ENCODE measurements at regions not wholly inside any gene's neighbourhood (a gene's known extent, or its start where the extent isn't known, plus 50 kb on each side); places are given as distances from the start of the nearest gene placed in this dataset.

DNA sequence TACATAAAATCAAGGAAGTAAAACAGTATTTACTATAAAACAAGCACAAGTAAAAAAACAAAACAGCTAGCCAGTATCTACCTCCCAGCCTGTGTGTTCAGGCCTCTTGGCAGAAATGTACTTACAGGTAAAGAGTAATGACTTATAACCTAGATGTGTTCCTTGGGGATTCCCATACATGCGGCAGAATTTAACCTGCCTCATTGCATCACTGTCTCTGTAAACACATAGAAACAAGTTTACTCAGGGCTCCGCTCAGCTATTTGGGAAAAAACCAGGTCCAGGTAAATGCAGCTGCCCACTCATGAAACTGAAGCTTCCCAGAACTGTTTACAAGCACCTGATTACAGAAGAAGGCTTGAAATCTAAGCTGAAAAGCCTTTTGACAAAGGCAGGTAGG is 50.7 kb upstream of the SERP2 start:
- TF ChIP-seq FOXP2 (optimal IDR thresholded peaks at IDR 0.05; ENCODE audit: borderline replicate concordance, extremely low read depth, extremely low read length, insufficient read depth) (no peak), POLR2AphosphoS5 (IDR thresholded peaks at IDR 0.05; ENCODE audit: low read depth, low read length) (no peak), TAF1 (IDR thresholded peaks at IDR 0.05; ENCODE audit: borderline replicate concordance, insufficient read depth, low read length) (no peak), SIN3A (IDR thresholded peaks at IDR 0.05; ENCODE audit: borderline replicate concordance, insufficient read depth, low read length) (no peak)
- TF ChIP-seq, protein P1, sequence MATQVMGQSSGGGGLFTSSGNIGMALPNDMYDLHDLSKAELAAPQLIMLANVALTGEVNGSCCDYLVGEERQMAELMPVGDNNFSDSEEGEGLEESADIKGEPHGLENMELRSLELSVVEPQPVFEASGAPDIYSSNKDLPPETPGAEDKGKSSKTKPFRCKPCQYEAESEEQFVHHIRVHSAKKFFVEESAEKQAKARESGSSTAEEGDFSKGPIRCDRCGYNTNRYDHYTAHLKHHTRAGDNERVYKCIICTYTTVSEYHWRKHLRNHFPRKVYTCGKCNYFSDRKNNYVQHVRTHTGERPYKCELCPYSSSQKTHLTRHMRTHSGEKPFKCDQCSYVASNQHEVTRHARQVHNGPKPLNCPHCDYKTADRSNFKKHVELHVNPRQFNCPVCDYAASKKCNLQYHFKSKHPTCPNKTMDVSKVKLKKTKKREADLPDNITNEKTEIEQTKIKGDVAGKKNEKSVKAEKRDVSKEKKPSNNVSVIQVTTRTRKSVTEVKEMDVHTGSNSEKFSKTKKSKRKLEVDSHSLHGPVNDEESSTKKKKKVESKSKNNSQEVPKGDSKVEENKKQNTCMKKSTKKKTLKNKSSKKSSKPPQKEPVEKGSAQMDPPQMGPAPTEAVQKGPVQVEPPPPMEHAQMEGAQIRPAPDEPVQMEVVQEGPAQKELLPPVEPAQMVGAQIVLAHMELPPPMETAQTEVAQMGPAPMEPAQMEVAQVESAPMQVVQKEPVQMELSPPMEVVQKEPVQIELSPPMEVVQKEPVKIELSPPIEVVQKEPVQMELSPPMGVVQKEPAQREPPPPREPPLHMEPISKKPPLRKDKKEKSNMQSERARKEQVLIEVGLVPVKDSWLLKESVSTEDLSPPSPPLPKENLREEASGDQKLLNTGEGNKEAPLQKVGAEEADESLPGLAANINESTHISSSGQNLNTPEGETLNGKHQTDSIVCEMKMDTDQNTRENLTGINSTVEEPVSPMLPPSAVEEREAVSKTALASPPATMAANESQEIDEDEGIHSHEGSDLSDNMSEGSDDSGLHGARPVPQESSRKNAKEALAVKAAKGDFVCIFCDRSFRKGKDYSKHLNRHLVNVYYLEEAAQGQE (IDR thresholded peaks at IDR 0.05; ENCODE audit: insufficient read depth in 1 of 2, low read depth in 2 of 2, low read length in 2 of 2): no peak

DNA sequence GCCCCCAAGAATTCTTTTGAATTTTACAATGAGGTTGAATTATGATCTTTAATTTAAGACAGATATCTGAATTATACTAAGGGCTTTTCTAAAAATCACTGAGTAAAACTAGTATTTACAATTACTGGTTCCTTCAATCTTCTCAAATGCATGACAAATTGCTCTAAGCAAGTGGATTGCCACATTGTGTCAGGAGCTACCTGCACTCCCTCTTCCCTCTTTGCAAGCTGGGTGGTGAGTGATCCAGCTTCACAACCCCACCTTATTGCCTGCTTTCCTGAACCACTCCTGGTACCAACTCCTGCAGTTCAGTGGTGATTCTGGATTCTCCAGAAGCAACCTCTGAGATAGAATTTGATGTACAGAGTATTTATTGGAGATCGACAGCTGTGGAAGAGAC is 49.9 kb upstream of the SERP2 start:
- TF ChIP-seq TAF1 (IDR thresholded peaks at IDR 0.05; ENCODE audit: borderline replicate concordance, insufficient read depth, low read length) (no peak), POLR2AphosphoS5 (IDR thresholded peaks at IDR 0.05; ENCODE audit: low read depth, low read length) (no peak), FOXP2 (optimal IDR thresholded peaks at IDR 0.05; ENCODE audit: borderline replicate concordance, extremely low read depth, extremely low read length, insufficient read depth) (no peak), SIN3A (IDR thresholded peaks at IDR 0.05; ENCODE audit: borderline replicate concordance, insufficient read depth, low read length) (no peak)
- TF ChIP-seq, protein P1 (IDR thresholded peaks at IDR 0.05; ENCODE audit: insufficient read depth in 1 of 2, low read depth in 2 of 2, low read length in 2 of 2): no peak

Data from PFSK-1 (cell line).